RPMI7951 (cell line): ENCODE measurements at regions not wholly inside any gene's neighbourhood (a gene's known extent, or its start where the extent isn't known, plus 50 kb on each side); places are given as distances from the start of the nearest gene placed in this dataset.
"Not testable (repeated sequence)": the region's sequence is repeated elsewhere in the genome, so short reads cannot be mapped to it uniquely, and the experiment has no call there.

Experiments used
- DNase-seq: peaks from one replicate; pipeline ENCODE4 v3.0.0-alpha.2; 2012; ENCODE audit warnings: low read depth

DNA sequence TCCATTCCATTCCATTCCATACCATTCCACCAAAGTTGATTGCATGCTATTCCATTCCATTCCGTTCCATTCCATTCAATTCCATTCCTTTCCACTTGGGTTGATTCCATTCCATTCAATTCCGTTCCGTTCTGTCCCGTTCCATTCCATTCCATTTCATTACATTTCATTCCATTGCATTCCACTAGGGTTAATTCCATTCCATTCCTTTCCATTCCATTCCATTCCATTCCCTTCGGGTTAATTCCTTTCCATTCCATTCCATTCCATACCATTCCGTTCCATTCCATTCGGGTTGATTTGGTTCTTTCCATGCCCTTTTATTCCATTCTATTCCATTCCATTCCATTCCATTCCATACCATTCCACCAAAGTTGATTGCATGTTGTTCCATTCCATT is 131.9 kb downstream of the CWH43 start:
- not testable (repeated sequence) for DNase-seq

DNA sequence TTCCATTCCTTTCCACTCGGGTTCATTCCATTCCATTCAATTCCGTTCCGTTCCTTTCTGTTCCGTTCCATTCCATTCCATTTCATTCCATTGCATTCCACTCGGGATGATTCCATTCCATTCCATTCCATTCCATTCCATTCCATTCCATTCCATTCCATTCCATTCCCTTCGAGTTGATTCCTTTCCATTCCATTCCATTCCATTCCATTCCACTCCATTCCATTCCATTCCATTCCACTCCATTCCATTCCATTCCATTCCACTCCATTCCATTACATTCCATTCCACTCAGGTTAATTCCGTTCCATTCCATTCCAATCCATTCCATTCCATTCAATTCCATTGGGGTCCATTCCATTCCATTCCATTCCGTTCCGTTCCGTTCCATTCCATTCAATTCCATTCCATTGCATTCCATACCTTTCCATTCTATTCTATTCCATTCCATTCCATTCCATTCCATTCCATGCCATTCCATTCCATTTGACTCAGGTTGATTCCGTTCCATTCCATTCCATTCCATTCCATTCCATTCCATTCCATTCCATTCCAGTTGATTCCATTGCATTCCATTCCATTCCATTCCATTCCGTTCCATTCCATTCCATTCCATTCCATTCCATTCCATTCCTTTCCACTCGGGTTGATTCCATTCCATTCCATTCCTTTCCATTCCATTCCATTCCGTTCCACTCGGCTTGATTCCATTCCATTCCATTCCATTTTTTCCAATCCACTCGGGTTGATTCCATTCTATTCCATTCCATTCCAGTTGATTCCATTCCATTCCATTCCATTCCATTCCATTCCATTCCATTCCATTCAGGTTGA is 132.5 kb downstream of the CWH43 start:
- DNase-seq = not testable (repeated sequence)

DNA sequence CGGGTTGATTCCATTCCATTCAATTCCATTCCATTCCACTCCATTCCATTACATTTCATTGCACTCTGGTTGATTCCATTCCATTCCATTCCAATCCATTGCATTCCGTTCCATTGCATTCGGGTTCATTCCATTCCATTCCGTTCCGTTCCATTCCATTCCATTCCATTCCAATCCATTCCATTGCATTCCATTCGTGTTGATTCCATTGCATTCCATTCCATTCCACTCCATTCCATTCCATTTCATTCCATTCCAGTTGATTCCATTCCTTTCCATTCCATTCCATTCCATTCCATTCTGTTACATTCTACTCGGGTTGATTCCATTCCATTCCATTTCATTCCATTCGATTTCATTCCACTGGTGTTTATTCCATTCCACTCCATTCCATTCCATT is 133.3 kb downstream of the CWH43 start:
- not testable (repeated sequence) for DNase-seq

DNA sequence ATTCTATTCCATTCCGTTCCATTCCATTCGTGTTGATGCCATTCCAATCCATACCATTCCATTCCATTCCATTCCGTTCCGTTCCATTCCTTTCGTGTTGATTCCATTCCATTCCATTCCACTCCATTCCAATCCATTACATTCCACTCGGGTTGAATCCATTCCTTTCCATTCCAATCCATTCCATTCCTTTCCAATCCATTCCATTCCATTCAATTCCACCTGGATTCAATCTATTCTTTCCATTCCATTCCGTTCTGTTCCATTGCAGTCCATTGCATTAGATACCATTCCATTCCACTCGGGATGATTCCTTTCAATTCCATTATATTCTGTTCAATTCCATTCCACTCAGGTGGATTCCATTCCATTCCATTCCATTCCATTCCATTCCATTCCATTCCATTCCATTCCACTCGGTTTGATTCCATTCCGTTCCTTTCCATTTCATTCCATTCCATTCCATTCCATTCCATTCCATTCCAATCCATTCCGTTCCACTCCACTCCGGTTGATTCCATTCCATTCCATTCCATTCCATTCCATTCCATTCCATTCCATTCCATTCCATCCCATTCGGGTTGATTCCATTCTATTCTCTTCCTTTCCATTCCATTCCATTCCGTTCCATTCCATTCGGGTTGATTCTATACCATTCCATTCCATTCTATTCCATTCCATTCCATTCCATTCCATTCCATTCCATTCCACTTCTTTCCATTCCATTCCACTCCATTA is 134.1 kb downstream of the CWH43 start:
- not testable (repeated sequence) for DNase-seq

DNA sequence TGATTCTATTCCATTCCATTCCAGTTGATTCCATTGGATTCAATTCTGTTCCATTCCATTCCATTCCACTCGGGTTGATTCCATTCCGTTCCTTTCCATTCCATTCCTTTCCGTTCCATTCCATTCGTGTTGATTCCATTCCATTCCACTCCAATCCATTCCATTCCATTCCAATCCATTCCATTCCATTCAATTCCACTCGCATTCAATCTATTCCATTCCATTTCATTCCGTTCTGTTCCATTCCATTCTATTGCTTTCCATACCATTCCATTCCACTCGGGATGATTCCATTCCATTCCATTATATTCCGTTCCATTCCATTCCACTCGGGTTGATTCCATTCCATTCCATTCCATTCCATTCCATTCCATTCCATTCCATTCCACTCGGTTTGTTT is 134.7 kb downstream of the CWH43 start:
- peak; percentile 56 for DNase-seq

DNA sequence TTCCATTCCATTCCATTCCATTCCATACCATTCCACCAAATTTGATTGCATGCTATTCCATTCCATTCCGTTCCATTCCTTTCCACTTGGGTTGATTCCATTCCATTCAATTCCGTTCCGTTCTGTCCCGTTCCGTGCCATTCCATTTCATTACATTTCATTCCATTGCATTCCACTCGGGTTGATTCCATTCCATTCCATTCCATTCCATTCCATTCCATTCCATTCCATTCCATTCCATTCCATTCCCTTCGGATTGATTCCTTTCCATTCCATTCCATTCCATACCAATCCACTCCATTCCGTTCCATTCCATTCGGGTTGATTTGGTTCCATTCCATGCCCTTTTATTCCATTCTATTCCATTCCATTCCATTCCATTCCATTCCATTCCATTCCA is 140.4 kb downstream of the CWH43 start:
- not testable (repeated sequence) for DNase-seq

DNA sequence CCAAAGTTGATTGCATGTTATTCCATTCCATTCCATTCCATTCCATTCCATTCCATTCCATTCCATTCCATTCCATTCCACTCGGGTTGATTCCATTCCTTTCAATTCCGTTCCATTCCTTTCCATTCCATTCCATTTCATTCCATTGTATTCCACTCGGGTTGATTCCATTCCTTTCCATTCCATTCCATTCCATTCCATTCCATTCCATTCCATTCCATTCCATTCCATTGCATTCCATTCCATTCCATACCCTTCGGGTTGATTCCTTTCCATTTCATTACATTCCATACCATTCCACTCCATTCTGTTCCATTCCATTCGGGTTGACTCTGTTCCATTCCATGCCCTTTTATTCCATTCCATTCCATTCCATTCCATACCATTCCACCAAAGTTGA is 140.8 kb downstream of the CWH43 start:
- DNase-seq = not testable (repeated sequence)

DNA sequence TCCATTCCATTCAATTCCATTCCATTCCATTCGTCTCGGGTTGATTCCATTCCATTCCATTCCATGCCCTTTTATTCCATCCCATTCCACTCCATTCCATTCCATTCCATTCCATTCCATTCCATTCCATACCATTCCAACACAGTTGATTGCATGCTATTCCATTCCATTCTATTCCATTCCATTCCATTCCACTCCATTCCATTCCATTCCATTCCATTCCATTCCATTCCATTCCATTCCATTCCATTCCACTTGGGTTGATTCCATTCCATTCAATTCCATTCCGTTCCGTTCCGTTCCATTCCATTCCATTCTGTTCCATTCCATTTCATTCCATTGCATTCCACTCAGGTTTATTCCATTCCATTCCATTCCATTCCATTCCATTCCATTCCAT is 143.3 kb downstream of the CWH43 start:
- not testable (repeated sequence) for DNase-seq

DNA sequence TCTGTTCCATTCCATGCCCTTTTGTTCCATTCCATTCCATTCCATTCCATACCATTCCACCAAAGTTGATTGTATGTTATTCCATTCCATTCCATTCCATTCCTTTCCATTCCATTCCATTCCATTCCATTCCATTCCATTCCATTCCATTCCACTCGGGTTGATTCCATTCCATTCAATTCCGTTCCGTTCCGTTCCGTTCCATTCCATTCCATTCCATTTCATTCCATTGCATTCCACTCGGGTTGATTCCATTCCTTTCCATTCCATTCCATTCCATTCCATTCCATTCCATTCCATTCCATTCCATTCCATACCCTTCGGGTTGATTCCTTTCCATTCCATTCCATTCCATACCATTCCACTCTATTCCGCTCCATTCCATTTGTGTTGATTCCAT is 143.8 kb downstream of the CWH43 start:
- not testable (repeated sequence) for DNase-seq

DNA sequence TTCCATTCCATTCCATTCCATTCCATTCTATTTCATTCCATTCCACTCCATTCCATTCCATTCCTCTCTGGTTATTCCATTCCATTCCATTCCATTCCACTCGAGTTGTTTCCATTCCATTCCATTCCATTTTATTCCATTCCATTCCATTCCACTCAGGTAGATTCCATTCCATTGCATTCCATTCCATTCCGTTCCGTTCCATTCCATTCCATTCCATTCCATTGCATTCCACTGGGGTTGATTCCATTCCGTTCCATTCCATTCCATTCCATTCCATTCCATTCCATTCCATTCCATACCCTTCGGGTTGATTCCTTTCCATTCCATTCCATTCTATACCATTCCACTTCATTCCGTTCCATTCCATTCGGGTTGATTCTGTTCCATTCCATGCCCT is 144.6 kb downstream of the CWH43 start:
- not testable (repeated sequence) for DNase-seq

DNA sequence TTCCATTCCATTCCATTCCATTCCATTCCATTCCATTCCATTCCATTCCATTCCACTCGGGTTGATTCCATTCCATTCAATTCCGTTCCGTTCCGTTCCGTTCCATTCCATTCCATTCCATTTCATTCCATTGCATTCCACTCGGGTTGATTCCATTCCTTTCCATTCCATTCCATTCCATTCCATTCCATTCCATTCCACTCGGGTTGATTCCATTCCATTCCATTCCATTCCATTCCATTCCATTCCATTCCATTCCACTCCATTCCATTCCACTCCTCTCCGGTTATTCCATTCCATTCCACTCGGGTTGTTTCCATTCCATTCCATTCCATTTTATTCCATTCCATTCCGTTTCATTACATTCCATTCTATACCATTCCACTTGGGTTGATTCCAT is 151.0 kb downstream of the CWH43 start:
- DNase-seq = not testable (repeated sequence)

DNA sequence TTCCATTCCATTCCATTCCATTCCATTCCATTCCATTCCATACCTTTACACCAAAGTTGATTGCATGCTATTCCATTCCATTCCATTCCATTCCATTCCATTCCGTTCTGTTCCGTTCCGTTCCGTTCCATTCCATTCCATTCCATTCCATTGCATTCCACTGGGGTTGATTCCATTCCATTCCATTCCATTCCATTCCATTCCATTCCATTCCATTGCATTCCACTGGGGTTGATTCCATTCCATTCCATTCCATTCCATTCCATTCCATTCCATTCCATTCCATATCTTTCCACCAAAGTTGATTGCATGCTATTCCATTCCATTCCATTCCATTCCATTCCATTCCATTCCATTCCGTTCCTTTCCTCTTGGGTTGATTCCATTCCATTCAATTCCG is 151.9 kb downstream of the CWH43 start:
- DNase-seq = not testable (repeated sequence)

DNA sequence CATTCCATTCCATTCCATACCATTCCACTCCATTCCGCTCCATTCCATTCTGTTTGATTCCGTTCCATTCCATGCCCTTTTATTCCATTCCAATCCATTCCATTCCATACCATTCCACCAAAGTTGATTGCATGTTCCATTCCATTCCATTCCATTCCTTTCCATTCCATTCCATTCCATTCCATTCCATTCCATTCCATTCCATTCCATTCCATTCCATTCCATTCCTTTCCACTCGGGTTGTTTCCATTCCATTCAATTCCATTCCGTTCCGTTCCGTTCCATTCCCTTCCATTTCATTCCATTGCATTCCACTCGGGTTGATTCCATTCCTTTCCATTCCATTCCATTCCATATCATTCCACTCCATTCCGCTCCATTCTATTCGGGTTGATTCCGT is 152.7 kb downstream of the CWH43 start:
- DNase-seq = not testable (repeated sequence)

DNA sequence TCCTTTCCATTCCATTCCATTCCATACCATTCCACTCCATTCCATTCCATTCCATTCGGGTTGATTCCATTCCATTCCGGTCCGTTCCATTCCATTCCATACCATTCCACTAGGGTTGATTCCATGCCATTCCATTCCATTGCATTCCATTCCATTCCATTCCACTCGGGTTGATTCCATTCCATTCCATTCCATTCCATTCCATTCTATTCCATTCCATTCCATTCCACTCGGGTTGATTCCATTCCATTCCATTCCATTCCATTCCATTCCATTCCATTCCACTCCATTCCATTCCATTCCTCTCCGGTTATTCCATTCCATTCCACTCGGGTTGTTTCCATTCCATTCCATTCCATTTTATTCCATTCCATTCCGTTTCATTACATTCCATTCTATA is 153.4 kb downstream of the CWH43 start:
- not testable (repeated sequence) for DNase-seq

DNA sequence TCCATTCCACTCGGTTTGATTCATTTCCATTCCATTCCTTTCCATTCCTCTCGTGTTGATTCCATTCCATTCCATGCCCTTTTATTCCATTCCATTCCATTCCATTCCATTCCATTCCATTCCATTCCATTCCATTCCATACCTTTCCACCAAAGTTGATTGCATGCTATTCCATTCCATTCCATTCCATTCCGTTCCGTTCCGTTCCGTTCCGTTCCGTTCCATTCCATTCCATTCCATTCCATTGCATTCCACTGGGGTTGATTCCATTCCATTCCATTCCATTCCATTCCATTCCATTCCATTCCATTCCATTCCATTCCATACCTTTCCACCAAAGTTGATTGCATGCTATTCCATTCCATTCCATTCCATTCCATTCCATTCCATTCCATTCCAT is 154.3 kb downstream of the CWH43 start:
- DNase-seq = not testable (repeated sequence)

DNA sequence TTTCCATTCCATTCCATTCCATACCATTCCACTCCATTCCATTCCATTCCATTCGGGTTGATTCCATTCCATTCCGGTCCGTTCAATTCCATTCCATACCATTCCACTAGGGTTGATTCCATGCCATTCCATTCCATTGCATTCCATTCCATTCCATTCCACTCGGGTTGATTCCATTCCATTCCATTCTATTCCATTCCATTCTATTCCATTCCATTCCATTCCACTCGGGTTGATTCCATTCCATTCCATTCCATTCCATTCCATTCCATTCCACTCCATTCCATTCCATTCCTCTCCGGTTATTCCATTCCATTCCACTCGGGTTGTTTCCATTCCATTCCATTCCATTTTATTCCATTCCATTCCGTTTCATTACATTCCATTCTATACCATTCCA is 155.9 kb downstream of the CWH43 start:
- DNase-seq = not testable (repeated sequence)

DNA sequence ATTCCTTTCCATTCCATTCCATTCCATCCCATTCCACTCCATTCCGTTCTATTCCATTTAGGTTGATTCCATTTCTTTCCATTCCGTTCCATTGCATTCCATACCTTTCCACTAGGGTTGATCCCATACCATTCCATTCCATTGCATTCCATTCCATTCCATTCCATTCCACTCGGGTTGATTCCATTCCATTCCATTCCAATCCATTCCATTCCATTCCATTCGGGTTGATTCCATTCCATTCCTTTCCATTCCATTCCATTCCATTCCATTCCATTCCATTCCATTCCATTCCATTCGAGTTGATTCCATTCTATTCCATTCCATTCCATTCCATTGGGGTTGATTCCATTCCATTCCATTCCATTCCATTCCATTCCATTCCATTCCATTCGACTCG is 161.1 kb downstream of the CWH43 start:
- DNase-seq = not testable (repeated sequence)

DNA sequence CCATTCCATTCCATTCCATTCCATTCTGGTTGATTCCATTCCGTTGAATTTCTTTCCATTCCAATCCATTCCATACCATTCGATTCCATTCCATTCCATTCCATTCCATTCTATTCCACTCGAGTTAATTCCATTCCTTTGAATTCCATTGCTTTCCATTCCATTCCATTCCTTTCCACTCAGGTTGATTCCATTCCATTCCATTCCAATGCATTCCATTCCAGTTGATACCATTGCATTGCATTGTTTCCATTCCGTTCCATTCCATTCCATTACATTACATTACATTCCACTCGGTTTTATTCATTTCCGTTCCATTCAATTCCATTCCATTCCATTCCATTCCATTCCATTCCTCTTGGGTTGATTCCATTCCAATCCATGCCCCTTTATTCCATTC is 161.5 kb downstream of the CWH43 start:
- not testable (repeated sequence) for DNase-seq

DNA sequence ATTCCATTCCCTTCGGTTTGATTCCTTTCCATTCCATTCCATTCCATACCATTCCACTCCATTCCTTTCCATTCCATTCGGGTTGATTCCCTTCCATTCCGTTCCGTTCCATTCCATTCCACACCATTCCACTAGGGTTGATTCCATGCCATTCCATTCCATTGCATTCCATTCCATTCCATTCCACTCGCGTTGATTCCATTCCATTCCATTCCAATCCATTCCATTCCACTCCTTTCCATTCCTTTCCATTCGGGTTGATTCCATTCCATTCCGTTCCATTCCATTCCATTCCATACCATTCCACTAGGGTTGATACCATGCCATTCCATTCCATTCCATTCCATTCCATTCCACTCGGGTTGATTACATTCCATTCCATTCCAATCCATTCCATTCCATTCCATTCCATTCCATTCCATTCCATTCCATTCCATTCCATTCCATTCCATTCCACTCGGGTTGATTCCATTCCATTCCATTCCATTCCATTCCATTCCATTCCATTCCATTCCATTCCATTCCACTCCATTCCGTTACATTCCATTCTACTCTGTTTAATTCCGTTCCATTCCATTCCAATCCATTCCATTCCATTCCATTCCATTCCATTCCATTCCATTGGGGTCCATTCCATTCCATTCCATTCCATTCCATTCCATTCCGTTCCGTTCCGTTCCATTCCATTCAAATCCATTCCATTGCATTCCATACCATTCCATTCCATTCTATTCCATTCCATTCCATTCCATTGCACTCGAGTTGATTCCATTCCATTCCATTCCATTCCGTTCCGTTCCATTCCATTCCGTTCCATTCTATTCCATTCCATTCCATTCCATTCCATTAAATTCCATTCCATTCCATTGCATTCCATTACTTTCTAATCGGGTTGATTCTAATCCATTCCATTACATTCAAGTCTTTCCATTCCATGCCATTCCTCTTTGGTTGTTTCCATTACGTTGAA is 163.2 kb downstream of the CWH43 start:
- peak; percentile 71 for DNase-seq

DNA sequence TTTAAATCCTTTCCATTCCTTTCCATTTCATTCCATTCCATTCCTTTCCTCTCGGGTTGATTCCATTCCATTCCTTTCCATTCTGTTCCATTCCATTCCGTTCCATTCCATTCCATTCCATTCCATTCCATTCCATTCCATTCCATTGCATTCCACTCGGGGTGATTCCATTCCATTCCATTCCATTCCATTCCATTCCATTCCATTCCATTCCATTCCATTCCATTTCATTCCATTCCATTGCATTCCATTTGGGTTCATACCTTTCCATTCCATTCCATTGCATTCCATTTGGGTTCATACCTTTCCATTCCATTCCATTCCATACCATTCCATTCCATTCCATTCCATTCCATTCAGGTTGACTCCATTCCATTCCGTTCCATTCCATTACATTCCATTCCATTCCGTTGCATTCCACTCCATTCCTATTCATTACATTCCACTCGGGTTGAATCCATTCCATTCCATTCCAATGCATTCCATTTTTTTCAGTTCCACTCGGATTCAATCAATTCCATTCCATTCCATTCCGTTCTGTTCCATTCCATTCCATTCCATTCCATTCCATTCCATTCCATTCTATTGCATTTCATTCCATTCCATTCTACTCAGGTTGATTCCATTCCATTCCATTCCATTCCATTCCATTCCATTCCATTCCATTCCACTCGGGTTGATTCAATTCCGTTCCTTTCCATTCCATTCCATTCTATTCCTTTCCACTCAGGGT is 164.4 kb downstream of the CWH43 start:
- DNase-seq = not testable (repeated sequence)

DNA sequence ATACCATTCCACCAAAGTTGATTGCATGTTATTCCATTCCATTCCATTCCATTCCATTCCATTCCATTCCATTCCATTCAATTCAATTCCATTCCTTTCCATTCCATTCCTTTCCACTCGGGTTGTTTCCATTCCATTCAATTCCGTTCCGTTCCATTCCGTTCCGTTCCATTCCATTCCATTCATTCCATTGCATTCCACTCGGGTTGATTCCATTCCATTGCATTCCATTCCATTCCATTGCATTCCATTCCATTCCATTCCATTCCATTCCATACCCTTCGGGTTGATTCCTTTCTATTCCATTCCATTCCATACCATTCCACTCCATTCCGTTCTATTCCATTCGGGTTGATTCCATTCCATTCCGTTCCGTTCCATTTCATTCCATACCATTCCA is 166.9 kb downstream of the CWH43 start:
- DNase-seq = not testable (repeated sequence)
